Thyroid gland (tissue), 4 donors: ENCODE measurements at regions not wholly inside any gene's neighbourhood (a gene's known extent, or its start where the extent isn't known, plus 50 kb on each side); places are given as distances from the start of the nearest gene placed in this dataset.

ENCODE experiments used
- DNase-seq, 2 donors: peaks; one replicate each; pipeline ENCODE4 v3.0.0-alpha.2; 2019
- H3K27ac ChIP-seq, 3 donors: fragments of 200-600 bp; sonication (generic); 1 replicate in 2 of 3; 2 replicates in 1 of 3; pipeline ENCODE4 v1.5.1; 2016 to 2019; ENCODE audit warnings: mild to moderate bottlenecking in 1 of 3, moderate library complexity in 1 of 3
- H3K27me3 ChIP-seq: fragments of 200-600 bp; sonication (generic); one replicate; pipeline ENCODE4 v1.5.1; 2019
- H3K36me3 ChIP-seq, 2 donors: fragments of 200-600 bp; sonication (generic); one replicate each; pipeline ENCODE4 v1.5.1; 2016 to 2019
- H3K4me1 ChIP-seq, 2 donors: fragments of 200-600 bp; sonication (generic); one replicate each; pipeline ENCODE4 v1.5.1; 2017 to 2019
- H3K4me3 ChIP-seq, 3 donors: fragments of 200-600 bp; sonication (generic); replicated peaks in 1 of 3; 1 replicate in 2 of 3; 2 replicates in 1 of 3; pipeline ENCODE4 v1.5.1; 2016; ENCODE audit warnings: mild to moderate bottlenecking in 1 of 3
- H3K9me3 ChIP-seq: fragments of 200-600 bp; sonication (generic); one replicate; pipeline ENCODE4 v1.5.1; 2017
- CTCF ChIP-seq, 6 experiments: fragments of 200-600 bp in 3 of 6; fragments of 450-650 bp in 3 of 6; sonication (generic) in 3 of 6; IDR thresholded peaks; one replicate each; pipeline ENCODE4 v1.5.1; 2016 to 2019; ENCODE audit warnings: antibody characterized with exemption in 6 of 6, mild to moderate bottlenecking in 2 of 6, inconsistent platforms in 1 of 6, moderate library complexity in 1 of 6
- POLR2A ChIP-seq, 2 donors: fragments of 450-650 bp; IDR thresholded peaks; one replicate each; pipeline ENCODE4 v1.6.1; 2017; ENCODE audit warnings: antibody characterized with exemption in 2 of 2, mild to moderate bottlenecking in 2 of 2, moderate library complexity in 1 of 2
- WGBS, 2 donors: methylation state at CpG; one replicate each; pipeline ENCODE4 v1.1.5; 2017; 5-methylcytosine and 5-hydroxymethylcytosine counted together
- intact Hi-C: fragments of 100-400 bp; cut with DNase I; formaldehyde crosslinking; loops from one replicate; pipeline ENCODE4 v1.15.1; 2023

GRCh38 chr17:77371117-77371887 lies 230.5 kb downstream of the SEC14L1 start:
- Histone ChIP-seq H3K4me1 (peaks cover 45 to 53% of the 10 kb centered on the region in 2 donors), H3K9me3 (no peaks in the 10 kb centered on the region), H3K4me3 (no peak overlapping the region), H3K27ac (peak overlapping the region in 2 of 3 donors; percentile 77 to 93), H3K36me3 (no peaks in the 10 kb centered on the region), H3K27me3 (no peaks in the 10 kb centered on the region)
- WGBS, 2 donors: 56 to 73% methylated on average over 9 to 20 of the region's 20 CpGs
- intact Hi-C loops: no loop called here
- TF ChIP-seq POLR2A (IDR thresholded peaks at IDR 0.05): no peak
- no peak for TF ChIP-seq CTCF (IDR thresholded peaks at IDR 0.05)
- no peak for DNase-seq

DNA sequence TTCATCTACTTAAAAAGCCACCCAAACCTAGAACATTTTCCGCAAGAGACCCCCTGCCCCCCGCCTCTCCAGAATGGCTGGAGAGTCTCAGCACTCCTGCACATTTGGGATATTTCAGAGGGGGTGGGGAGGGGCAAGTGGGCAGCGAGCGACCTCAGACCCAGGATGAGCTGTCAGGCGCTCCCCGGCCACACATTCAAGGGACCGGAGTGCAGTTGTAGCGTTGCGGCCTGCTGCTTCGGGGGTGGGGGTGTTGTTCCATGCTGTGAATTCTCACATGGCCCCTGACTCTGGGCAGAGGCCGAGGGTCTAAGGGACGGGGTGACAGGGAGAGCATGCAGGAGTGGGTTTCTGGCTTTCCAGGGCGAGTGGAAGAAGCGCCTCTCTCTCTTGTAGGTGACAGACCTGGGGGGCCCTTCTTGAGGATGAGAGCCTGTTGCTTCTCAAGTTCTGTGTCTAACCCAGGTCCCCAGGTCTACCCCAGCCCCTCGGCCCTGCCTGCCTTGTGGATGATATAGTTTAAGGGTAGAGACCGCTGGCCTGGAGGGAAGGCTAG lies 231.2 kb downstream of the SEC14L1 start:
- H3K4me1 ChIP-seq: peaks cover 45 to 53% of the 10 kb centered on the region in 2 donors
- H3K9me3 ChIP-seq: no peaks in the 10 kb centered on the region
- 73 to 75% methylated on average over 15 to 16 of the region's 16 CpGs for WGBS, 2 donors
- no peak for TF ChIP-seq POLR2A (IDR thresholded peaks at IDR 0.05)
- TF ChIP-seq CTCF (IDR thresholded peaks at IDR 0.05): no peak
- no peaks in the 10 kb centered on the region for H3K27me3 ChIP-seq
- peak overlapping the region in 1 of 3 donors; percentile 55 for H3K4me3 ChIP-seq
- intact Hi-C loops: no loop called here
- DNase-seq: no peak
- H3K27ac ChIP-seq: peak overlapping the region; percentile 77 to 98 (median 93)
- H3K36me3 ChIP-seq: no peaks in the 10 kb centered on the region

- intact Hi-C loops: no loop called here
- TF ChIP-seq CTCF (IDR thresholded peaks at IDR 0.05): peak in 1 of 6 experiments; percentile 4
- peak in 1 of 2 donors; percentile 16 for TF ChIP-seq POLR2A (IDR thresholded peaks at IDR 0.05)
- peak overlapping the region; percentile 10 to 82 (median 55) for H3K4me3 ChIP-seq
- 0% methylated on average over 4 to 18 of the region's 64 CpGs for WGBS, 2 donors
- H3K27me3 ChIP-seq: no peaks in the 10 kb centered on the region
- peak; percentile 82 to 84 for DNase-seq
- H3K9me3 ChIP-seq: no peaks in the 10 kb centered on the region
- H3K27ac ChIP-seq: peak overlapping the region; percentile 77 to 98 (median 93)
- peaks cover 50 to 56% of the 10 kb centered on the region in 2 donors for H3K4me1 ChIP-seq
- no peaks in the 10 kb centered on the region for H3K36me3 ChIP-seq
Measured at GRCh38 chr17:77372444-77373298, 231.9 kb downstream of the SEC14L1 start.

- H3K9me3 ChIP-seq: no peaks in the 10 kb centered on the region
- peak overlapping the region; percentile 77 to 98 (median 93) for H3K27ac ChIP-seq
- intact Hi-C loops: no loop called here
- WGBS, 2 donors: 1% methylated on average over 19 to 33 of the region's 90 CpGs
- peak; percentile 71 to 76 for DNase-seq
- H3K4me3 ChIP-seq: peak overlapping the region; percentile 55 to 82 (median 56)
- H3K27me3 ChIP-seq: no peaks in the 10 kb centered on the region
- TF ChIP-seq POLR2A (IDR thresholded peaks at IDR 0.05) (no peak), CTCF (IDR thresholded peaks at IDR 0.05) (no peak)
- peaks cover 50 to 65% of the 10 kb centered on the region in 2 donors for H3K4me1 ChIP-seq
- H3K36me3 ChIP-seq: no peaks in the 10 kb centered on the region
Measured at GRCh38 chr17:77373299-77374169, 232.8 kb downstream of the SEC14L1 start.
